Effector CD4-positive, alpha-beta T cell (primary cell): ENCODE measurements at regions not wholly inside any gene's neighbourhood (a gene's known extent, or its start where the extent isn't known, plus 50 kb on each side); places are given as distances from the start of the nearest gene placed in this dataset.

Experiments used
- DNase-seq: peaks from one replicate; pipeline ENCODE4 v3.0.0-alpha.2; 2020

DNA sequence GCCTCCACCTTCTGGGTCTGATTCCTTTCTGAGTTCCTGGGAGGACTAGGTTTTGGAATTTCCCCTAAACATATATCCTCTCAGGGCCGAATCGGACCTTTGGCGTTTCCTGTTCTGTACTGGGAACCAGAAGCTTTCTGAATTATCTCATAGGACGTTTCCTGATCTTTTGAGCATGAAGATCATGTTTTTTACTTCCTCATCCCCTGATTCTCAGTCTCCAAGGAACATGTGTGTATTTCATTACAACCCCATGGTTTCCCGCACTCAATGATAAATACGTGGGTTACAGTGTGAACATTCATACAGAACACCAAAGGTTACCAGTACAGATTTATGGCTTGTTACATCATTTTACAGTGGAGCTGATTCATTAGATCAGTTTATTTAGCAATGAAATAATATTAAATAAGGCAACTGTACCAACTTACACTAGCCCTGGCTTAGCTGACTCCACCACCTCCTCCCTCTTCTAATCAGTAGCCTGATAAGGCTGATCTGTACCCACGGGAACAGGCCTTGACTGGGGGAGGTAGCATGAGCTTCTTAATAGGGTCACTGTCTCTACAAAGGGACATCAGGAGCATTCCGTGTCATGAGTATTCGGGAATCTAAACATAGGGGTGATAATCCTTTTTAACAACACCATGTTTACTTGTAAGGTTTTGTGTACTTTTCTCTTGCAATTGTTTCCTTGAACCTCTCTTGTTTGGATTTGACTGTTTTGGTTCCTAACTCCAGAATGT, 57.8 kb upstream of the ERRFI1 start:
- DNase-seq, result no peak

DNA sequence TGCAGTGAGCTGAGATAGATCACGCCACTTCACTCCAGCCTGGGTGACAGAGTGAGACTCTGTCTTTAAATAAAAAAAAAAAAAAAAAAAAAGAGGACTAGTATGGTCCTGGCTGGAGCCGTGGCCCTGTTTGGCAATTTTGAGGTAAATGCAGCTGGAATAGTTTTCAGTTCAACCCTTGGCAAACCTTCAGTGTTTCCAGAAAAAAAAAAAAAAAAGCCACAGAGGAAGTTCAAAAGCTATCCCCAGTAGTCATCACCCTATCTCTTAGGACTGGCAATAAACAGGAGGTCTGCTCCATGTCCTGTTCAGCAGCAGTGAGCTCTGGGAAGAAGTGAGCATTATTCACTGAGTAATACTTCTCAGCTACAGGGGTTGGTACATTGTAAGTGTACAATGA, 56.8 kb upstream of the ERRFI1 start:
- no peak for DNase-seq

- DNase-seq, result no peak
Measured at GRCh38 chr1:8078176-8078671, 52.1 kb upstream of the ERRFI1 start.

- DNase-seq, result no peak
Measured at GRCh38 chr1:8077602-8078001, 51.5 kb upstream of the ERRFI1 start.

DNA sequence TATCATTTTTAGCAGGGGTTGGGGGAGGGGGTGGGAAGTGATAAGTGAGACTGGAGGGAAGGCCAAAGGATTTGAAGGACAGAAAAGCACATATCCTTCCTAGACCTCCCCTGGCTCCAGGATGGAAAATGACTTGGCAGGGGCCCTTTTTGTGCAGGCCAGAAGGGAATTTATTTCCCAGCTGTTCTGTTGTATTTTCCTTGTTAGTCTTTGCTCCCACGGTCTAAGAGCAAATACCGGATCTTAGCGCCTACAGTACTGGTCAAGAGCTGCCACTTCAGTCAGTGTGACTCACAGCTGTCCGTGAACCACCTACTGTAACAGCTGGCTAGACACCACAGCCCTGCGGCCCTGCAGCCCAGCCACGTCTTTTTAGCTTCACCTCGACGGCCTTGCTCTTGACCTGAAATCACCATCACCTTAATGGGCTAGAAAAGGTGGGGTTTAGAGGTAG, 51.0 kb upstream of the ERRFI1 start:
- no peak for DNase-seq

- DNase-seq, result no peak
Measured at GRCh38 chr1:8076176-8076575, 50.1 kb upstream of the ERRFI1 start.
